ELF-1 (cell line): ENCODE measurements at regions not wholly inside any gene's neighbourhood (a gene's known extent, or its start where the extent isn't known, plus 50 kb on each side); places are given as distances from the start of the nearest gene placed in this dataset.
A peak's percentile ranks its signal among the peaks of the same experiment; 100 is the strongest.

Experiments used
- DNase-seq: peaks from one replicate; pipeline ENCODE4 v3.0.0-alpha.2; 2016; ENCODE audit warnings: low read depth, low spot score

- no peak for DNase-seq
These were observed 299.8 kb upstream of the GOLIM4 start for GRCh38 chr3:168395551-168395950.

DNA sequence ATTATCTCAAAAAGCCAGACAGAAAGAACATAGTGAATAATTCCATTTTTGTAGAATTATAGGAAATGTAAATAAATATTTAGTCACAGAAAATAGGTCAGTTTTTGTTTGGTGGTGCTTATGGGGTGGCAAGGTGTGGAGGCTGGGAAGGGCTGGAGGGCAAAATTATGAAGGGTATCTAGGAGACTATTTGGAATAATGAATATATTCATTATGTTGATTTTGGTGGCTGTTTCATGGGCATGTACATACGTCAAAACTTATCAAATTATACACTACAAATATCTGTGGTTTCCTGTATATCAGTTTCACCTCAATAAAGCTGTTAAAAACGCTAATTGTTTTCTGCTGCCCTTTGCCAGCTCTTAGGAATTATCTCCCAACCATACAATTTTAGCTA lies 298.7 kb upstream of the GOLIM4 start:
- no peak for DNase-seq

DNA sequence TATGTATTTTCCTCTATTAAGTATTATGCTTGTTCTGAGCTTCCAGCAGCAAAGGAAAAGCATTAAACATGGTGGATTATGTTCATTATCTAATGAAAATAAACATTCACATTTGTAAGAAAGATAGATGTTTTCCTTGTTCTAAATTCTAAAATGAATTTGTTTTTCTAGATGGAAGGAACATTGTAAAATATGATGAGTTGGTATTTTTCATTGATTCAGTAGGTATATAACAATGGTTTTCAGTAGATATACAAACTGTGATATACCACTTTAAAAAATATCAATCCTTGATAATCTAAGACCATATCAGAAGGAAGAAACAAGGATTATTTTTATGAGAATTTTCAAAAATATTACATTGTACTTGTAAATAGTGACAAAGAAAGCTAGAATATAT lies 290.6 kb upstream of the GOLIM4 start:
- no peak for DNase-seq

DNA sequence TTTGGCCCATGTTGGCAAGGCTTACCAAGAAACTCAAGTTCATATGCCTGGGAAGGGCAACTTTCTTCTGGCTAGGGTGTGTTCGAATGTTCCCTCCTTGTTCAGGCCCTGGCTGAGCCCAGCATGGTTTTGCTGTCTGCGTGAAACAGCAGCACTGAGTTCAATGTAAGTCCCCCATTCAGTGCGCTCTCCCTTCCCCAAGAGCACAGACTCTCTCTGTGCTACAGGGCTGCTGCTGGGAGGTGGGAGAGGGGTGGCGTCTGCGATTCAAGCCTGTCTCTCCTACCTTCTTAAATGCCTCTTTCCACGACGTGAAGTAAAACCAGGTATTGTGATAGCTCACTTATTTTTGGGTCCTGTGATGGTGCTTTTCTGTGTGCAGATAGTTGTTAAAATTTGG lies 289.3 kb upstream of the GOLIM4 start:
- DNase-seq, result no peak

- DNase-seq, result no peak
These were observed 287.8 kb upstream of the GOLIM4 start for GRCh38 chr3:168383573-168383972.

DNA sequence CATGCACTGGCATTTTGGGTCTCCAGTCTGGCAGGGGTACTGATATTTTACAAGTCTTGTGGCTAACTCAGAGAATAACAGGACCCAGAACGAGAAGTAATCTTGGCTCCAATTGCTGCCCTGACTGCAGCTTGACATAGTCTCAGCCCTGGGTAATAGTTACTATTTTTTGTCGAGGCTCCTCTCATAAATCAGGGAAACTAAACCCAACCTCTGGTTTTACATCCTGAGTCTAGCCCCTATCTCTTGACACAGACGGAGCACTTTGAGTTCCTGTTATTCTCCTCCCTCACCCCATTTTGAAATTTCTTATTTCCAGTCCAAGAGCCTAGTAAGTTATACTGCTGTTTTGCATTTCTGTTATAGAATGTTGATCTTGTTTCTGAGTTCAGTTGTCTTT lies 276.1 kb upstream of the GOLIM4 start:
- no peak for DNase-seq

- no peak for DNase-seq
These were observed 269.2 kb upstream of the GOLIM4 start for GRCh38 chr3:168364967-168365366.

DNA sequence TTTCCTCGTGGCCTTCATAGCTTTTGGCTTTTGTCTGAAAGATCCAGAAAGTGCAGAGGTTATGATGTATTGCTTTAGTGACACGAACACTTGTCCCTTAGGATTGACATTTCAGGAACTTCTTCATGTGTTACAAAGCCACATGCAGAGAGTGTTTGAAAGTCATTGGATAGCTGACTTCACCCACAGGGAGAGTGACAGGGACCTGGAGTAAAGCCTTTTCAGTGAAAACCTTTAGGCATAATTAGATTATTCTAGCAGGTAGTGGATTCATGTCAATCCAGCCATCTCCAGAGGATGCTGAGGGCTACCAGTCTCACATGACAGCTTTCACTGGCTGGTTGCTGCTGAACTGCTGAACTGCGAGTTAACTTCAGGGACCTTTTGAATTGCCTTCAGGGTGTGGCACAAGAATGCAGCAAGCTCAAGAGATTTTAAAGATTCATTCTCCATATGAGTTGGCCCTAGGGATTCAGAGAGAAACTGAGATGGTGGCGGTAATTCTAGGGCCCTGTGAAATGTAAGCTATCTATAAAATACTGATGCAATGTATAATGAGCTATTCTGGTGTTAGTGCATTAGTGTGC lies 267.0 kb upstream of the GOLIM4 start:
- DNase-seq, result peak; percentile 1

- DNase-seq, result no peak
These were observed 266.4 kb upstream of the GOLIM4 start for GRCh38 chr3:168362156-168362555.

DNA sequence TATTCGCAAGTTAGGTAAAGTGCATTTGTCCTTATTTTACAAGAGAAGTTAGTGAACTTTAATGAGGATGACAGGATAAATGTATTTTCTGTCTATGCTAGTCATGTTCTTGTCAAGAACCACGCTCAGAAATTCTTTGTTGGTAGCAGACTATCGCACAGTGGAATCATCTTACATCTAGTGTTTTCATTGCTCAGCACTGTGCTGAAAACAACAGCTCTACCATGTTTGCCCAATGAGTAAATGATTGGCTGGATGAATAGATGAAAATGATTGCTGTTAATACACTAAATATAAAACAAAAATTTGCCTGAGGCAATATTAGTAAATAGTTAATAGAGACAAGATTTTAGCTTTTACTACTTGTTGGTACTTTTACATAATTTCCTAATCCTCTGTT lies 265.3 kb upstream of the GOLIM4 start:
- no peak for DNase-seq

DNA sequence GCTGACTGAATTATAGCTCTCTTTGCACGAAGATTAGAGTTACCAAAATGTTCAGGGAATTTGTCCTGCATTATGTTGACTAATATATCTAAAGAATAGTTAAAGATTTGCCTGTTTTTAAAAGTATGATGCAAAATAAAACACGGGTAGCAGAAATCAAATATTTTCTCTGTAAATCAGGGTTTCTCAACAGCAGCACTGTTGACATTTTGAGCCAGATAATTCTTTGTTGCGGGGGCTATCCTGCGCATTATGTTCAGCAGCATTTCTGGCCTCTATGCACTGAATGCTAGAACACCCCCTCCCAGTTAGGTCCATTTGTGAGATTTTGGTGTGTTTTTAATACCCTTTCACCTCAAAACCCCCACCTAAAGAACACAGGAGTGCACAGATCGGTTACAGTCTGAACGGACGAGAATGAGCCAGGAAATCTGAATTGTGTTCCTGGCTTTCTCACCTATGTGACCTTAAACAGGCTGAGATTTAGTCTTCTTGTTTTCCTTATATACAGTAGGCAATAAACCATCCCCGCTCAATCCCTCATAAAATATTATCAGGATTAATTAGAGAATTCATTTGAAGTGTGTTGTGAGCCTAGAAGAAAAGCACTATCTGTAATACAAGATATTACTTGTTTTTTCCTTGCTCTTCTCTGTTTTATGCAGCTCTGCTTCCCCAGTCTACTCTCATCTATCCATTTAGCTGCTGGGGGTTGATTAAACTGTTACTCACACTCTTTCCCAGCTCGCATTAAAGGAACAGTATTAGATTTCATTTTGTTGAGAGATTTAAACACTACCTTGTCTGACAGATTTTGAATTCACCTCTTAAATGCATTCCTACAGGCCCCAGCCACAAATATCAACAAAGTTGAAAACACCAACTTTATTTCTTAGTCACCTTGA lies 247.5 kb upstream of the GOLIM4 start:
- no peak for DNase-seq

GRCh38 chr3:168341956-168342936 lies 246.5 kb upstream of the GOLIM4 start:
- DNase-seq, result no peak

DNA sequence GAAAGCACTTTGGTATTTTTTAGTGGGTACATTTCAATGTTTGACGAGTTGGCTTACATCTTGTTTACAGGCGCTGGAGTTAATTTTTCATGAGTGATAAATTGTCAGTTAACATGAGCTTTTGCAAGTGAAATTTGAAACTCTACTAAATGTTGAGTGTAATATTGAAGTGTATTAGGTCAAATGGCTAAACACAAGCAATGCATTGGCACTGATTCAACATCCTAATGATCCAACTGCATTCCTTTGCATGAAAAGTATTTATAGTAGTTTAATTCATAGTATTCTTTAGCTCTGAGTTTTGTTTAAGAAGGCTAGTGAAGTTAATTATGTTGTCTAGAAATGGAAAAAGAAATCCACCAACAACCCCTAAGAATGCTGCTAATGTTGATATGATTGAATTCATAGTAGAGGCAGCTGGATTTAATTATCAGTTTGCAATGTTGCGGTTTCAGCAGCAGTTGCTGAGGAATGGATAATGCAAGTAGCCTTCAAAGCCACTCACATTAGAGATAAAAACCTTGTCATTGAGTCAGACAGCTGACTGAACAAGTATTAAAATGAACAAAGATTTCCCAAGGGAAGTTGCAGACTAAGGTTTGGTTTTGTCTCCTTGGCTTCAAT lies 245.6 kb upstream of the GOLIM4 start:
- DNase-seq, result no peak

DNA sequence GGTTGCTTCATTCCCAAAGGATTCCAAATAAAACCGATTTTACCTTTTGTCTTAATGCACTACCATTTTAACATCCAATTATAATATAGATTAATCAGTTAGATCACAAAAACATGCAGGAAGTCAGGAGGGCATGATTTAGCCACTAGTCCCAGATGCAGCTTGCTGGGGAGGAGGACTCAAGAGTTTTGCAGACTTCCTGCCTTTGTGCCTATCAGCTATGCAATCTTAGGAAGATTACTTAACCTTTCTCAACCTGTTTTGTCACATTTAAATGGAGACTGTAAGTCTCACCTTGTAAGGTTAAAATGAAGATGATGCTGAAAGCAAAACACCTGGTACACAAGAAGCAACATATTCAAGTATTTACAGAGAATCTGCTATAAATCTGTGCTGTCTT lies 242.4 kb upstream of the GOLIM4 start:
- DNase-seq, result no peak

GRCh38 chr3:168336276-168336675 lies 240.6 kb upstream of the GOLIM4 start:
- DNase-seq, result no peak

DNA sequence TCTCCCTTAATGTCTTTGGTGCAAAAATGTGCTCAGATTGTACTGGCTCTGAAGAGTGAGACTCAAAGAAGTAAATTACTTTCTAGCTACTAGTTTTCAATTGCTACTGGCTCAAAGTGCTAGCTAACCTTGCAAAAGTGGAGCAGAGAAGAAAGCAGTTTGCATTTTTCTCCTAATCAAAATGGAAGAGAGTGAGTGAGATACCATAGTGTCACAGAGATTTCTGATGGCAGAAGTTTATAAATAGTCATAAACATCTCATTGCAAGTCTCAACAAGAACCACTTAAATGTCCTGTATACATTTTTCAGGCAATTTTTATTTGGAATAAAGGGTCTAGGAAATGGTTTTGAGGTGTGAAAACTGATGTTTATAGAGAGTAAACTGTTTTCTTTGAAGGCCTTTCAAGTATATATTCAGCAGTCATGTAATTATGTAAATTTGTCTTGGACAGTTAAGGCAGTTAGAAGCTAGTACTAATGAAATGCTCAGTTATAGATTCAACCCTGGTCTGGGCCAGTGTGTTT lies 237.7 kb upstream of the GOLIM4 start:
- no peak for DNase-seq

DNA sequence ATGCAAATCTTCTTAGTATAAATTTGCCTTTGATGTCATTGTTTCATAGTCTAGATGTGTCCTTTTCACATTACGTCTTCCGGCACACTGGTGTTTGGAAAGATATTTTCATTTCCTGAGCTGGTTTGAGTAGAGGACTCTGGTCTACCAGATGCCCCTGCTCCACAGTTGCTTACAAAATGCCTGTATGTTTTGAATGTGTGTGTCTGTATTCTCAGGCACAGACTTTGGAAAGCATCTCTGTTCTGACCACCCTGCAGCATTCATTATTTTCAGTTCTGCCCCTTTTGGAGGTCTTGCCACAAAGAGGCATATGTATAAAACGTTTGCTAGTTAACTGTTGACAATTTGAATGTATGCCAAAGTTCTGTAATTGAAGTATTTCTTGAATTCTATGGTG lies 236.0 kb upstream of the GOLIM4 start:
- DNase-seq, result no peak

DNA sequence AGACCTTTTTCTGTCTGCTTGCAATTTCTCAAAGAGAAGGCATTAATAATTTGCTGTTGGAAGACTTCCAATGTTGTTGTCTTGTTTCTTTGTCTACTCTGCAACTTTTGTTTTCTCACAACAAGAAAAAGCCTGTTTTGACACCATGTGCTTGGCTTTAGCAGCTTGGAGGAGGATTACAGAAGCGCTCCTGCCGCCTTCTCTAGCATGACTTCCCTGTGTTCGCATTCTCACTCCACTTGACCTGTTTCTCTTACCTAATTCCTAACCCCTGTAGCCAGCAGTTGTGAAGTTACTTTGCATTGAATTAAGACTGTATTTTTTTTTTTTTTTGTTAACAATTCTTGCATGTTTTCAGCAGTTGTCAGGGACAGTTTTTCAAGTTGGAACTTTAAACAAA lies 235.3 kb upstream of the GOLIM4 start:
- DNase-seq, result no peak

DNA sequence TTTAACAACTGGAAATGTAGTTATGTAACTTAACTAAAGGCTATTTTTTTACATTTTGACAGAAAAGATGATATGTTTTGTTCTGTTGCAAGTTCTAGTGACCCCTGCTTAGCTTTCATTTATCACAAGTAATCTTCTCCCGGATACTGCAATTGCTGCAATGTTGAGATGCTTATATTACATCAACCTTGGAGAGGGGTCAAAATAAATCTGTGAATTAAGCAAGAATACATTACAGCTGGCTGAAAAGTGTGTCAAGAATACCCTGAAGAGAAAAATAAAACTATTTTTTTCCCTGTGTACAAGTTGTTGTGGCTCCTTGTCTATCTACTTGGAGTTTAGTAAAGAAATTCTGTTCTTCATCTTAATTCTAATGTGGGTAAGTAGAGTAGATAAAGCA lies 232.1 kb upstream of the GOLIM4 start:
- no peak for DNase-seq

- no peak for DNase-seq
These were observed 230.0 kb upstream of the GOLIM4 start for GRCh38 chr3:168325684-168326083.

DNA sequence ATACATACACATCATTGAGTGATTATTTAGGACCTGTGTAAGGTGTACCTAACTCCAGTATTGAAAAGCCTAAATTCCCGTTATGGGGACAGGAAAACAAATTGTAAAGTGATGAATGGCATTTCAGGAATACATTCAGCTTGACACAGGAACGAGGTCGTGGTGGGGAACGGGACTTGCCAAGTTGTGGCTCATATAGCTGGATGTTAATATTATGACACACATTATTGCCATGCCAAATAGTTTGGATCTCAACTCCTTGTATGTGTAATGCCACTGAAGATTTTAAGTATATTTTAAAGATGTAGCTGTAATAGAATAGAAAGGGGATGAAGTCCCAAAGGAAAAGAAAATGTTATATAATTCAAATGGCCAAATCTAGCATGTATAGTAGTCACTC lies 227.2 kb upstream of the GOLIM4 start:
- DNase-seq, result no peak
